ENCODE measurements at regions not wholly inside any gene's neighbourhood (a gene's known extent, or its start where the extent isn't known, plus 50 kb on each side); places are given as distances from the start of the nearest gene placed in this dataset.
"Not testable (repeated sequence)": the region's sequence is repeated elsewhere in the genome, so short reads cannot be mapped to it uniquely, and the experiment has no call there.

GRCh38 chr15:21357056-21357455, 83.2 kb downstream of the POTEB3 start:
- FAIRE-seq; DNase-seq (ENCODE audit: low spot score in 2 of 2): not testable (repeated sequence)

- not testable (repeated sequence) for FAIRE-seq
Observed at GRCh38 chr15:21355944-21356343, 84.4 kb downstream of the POTEB3 start.

GRCh38 chr15:21354597-21354996, 85.7 kb downstream of the POTEB3 start:
- DNase-seq (ENCODE audit: low spot score in 2 of 2); FAIRE-seq: not testable (repeated sequence)

More at GRCh38 chr15:21355944-21356343, 84.4 kb downstream of the POTEB3 start:
- DNase-seq (ENCODE audit: low spot score in 2 of 2) = not testable (repeated sequence)

- FAIRE-seq; DNase-seq (ENCODE audit: low spot score in 2 of 2): not testable (repeated sequence)
Observed at GRCh38 chr15:21352670-21353318, 87.5 kb downstream of the POTEB3 start.

- FAIRE-seq; DNase-seq (ENCODE audit: low spot score in 2 of 2): not testable (repeated sequence)
Observed at GRCh38 chr15:21344960-21345359, 95.3 kb downstream of the POTEB3 start.

- FAIRE-seq; DNase-seq (ENCODE audit: low spot score in 2 of 2): not testable (repeated sequence)
Observed at GRCh38 chr15:21344500-21344899, 95.8 kb downstream of the POTEB3 start.

- DNase-seq (ENCODE audit: low spot score in 2 of 2) = not testable (repeated sequence)
- FAIRE-seq = peak; percentile 80
Observed at GRCh38 chr15:21337028-21337427, 103.3 kb downstream of the POTEB3 start.

- FAIRE-seq = not testable (repeated sequence)
Observed at GRCh38 chr15:21324720-21325460, 115.4 kb downstream of the POTEB3 start.

GRCh38 chr15:21284353-21284752, 155.9 kb downstream of the POTEB3 start:
- DNase-seq (ENCODE audit: low spot score in 2 of 2) = not testable (repeated sequence)
- FAIRE-seq = peak; percentile 99

More at GRCh38 chr15:21324720-21325460, 115.4 kb downstream of the POTEB3 start:
- not testable (repeated sequence) for DNase-seq (ENCODE audit: low spot score in 2 of 2)

- DNase-seq (ENCODE audit: low spot score in 2 of 2); FAIRE-seq: not testable (repeated sequence)
Observed at GRCh38 chr15:21283210-21283609, 157.1 kb downstream of the POTEB3 start.

GRCh38 chr15:21280272-21280671, 160.0 kb downstream of the POTEB3 start:
- not testable (repeated sequence) for DNase-seq (ENCODE audit: low spot score in 2 of 2)
- FAIRE-seq = peak; percentile 51

- peak; percentile 83 for FAIRE-seq
- not testable (repeated sequence) for DNase-seq (ENCODE audit: low spot score in 2 of 2)
Observed at GRCh38 chr15:21272176-21272982, 167.9 kb downstream of the POTEB3 start.

- DNase-seq (ENCODE audit: low spot score in 2 of 2) = no peak
Observed at GRCh38 chr15:21271566-21271965, 168.7 kb downstream of the POTEB3 start.

GRCh38 chr15:21270474-21270873, 169.8 kb downstream of the POTEB3 start:
- FAIRE-seq = no peak
- no peak for DNase-seq (ENCODE audit: low spot score in 2 of 2)

More at GRCh38 chr15:21271566-21271965, 168.7 kb downstream of the POTEB3 start:
- FAIRE-seq = no peak

- not testable (repeated sequence) for DNase-seq (ENCODE audit: low spot score in 2 of 2); FAIRE-seq
Observed at GRCh38 chr15:21269673-21270072, 170.6 kb downstream of the POTEB3 start.

GRCh38 chr15:21269121-21269520, 171.2 kb downstream of the POTEB3 start:
- no peak for FAIRE-seq
- DNase-seq (ENCODE audit: low spot score in 2 of 2) = no peak

GRCh38 chr15:21268436-21268940, 171.8 kb downstream of the POTEB3 start:
- no peak for DNase-seq (ENCODE audit: low spot score in 2 of 2)
- no peak for FAIRE-seq

GRCh38 chr15:21267671-21268395, 172.5 kb downstream of the POTEB3 start:
- DNase-seq (ENCODE audit: low spot score in 2 of 2) (no peak), FAIRE-seq (no peak)

GRCh38 chr15:21267226-21267625, 173.1 kb downstream of the POTEB3 start:
- no peak for DNase-seq (ENCODE audit: low spot score in 2 of 2)
- peak; percentile 92 for FAIRE-seq

- not testable (repeated sequence) for FAIRE-seq; DNase-seq (ENCODE audit: low spot score in 2 of 2)
Observed at GRCh38 chr15:21265628-21266027, 174.7 kb downstream of the POTEB3 start.
